Activated CD4-positive, alpha-beta T cell treated with anti-CD3 and anti-CD28 coated beads, Interleukin-2, Interleukin-4, amounts not matched to agents 100 ng/mL and 50 ng/mL, durations not matched to agents 16 hours and 8 hours (primary cell): ENCODE measurements at regions not wholly inside any gene's neighbourhood (a gene's known extent, or its start where the extent isn't known, plus 50 kb on each side); places are given as distances from the start of the nearest gene placed in this dataset.

ENCODE experiments used
- DNase-seq: peaks from one replicate; pipeline ENCODE4 v3.0.0-alpha.2; 2020; ENCODE audit warnings: low spot score

- no peak for DNase-seq
Measured at GRCh38 chr9:3161912-3162311, 318.0 kb upstream of the PUM3 start.

- DNase-seq = no peak
Measured at GRCh38 chr9:3157011-3157410, 313.1 kb upstream of the PUM3 start.

- DNase-seq = no peak
Measured at GRCh38 chr9:3151672-3152576, 308.0 kb upstream of the PUM3 start.

- DNase-seq = no peak
Measured at GRCh38 chr9:3150074-3150473, 306.2 kb upstream of the PUM3 start.

- no peak for DNase-seq
Measured at GRCh38 chr9:3138231-3139229, 294.6 kb upstream of the PUM3 start.

- DNase-seq = no peak
Measured at GRCh38 chr9:3137347-3137695, 293.4 kb upstream of the PUM3 start.

GRCh38 chr9:3136686-3137346 is 292.9 kb upstream of the PUM3 start:
- DNase-seq = no peak

- no peak for DNase-seq
Measured at GRCh38 chr9:3136230-3136629, 292.3 kb upstream of the PUM3 start.

GRCh38 chr9:3127564-3127963 is 283.7 kb upstream of the PUM3 start:
- DNase-seq = no peak

GRCh38 chr9:3125602-3126405 is 281.9 kb upstream of the PUM3 start:
- DNase-seq = no peak

- DNase-seq = no peak
Measured at GRCh38 chr9:3124001-3124400, 280.1 kb upstream of the PUM3 start.

GRCh38 chr9:3118081-3118480 is 274.2 kb upstream of the PUM3 start:
- DNase-seq = no peak

GRCh38 chr9:3099646-3100045 is 255.8 kb upstream of the PUM3 start:
- no peak for DNase-seq

GRCh38 chr9:3088219-3088618 is 244.3 kb upstream of the PUM3 start:
- DNase-seq = no peak

GRCh38 chr9:3087697-3088096 is 243.8 kb upstream of the PUM3 start:
- DNase-seq = no peak

GRCh38 chr9:3080951-3081350 is 237.1 kb upstream of the PUM3 start:
- no peak for DNase-seq

GRCh38 chr9:3074247-3074646 is 230.4 kb upstream of the PUM3 start:
- DNase-seq = no peak

GRCh38 chr9:3066591-3066990 is 222.7 kb upstream of the PUM3 start:
- DNase-seq = no peak

- no peak for DNase-seq
Measured at GRCh38 chr9:3059781-3060468, 216.0 kb upstream of the PUM3 start.

- no peak for DNase-seq
Measured at GRCh38 chr9:3058409-3058808, 214.5 kb upstream of the PUM3 start.

- no peak for DNase-seq
Measured at GRCh38 chr9:3054017-3054586, 210.2 kb upstream of the PUM3 start.
